PC-3 (cell line): ENCODE measurements at regions not wholly inside any gene's neighbourhood (a gene's known extent, or its start where the extent isn't known, plus 50 kb on each side); places are given as distances from the start of the nearest gene placed in this dataset.

ENCODE experiments used
- EZH2 ChIP-seq: fragments of 300-600 bp; sonication (generic); IDR thresholded peaks from one replicate; pipeline ENCODE4 v1.6.1; 2017; ENCODE audit warnings: antibody characterized with exemption, mild to moderate bottlenecking, low read length; ENCODE audit not compliant: unreplicated experiment
- EZH2phosphoT487 ChIP-seq: fragments of 300-600 bp; sonication (generic); IDR thresholded peaks from 2 replicates; pipeline ENCODE4 v1.6.1; 2018; ENCODE audit warnings: mild to moderate bottlenecking, antibody characterized with exemption, low read length, borderline replicate concordance
- TF ChIP-seq, protein P1 (sequence below): fragments of 300-600 bp; sonication (generic); conservative IDR thresholded peaks from 2 replicates; pipeline ENCODE4 v1.5.1; 2017; ENCODE audit warnings: antibody characterized with exemption, low read depth, mild to moderate bottlenecking, low read length

DNA sequence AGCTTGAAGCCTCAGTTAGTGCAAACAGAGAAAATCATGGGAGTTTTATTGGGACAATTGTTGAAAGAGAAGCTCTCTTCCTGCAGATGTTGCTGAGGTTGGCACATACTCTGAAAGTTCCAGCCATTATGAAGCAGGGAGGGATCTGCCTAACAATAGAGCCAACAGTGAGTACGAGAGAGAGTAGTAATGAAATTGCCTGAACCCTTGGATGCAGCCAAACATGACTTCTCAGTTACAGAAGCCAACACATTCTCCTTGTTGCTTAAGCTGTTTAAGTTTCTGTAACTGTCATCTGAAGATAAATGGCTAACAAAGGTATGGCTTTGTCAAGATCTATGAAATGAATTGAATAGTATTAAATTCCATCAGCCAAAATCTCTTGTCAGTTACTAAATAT, 211.0 kb upstream of the TTC14 start:
- TF ChIP-seq, protein P1, sequence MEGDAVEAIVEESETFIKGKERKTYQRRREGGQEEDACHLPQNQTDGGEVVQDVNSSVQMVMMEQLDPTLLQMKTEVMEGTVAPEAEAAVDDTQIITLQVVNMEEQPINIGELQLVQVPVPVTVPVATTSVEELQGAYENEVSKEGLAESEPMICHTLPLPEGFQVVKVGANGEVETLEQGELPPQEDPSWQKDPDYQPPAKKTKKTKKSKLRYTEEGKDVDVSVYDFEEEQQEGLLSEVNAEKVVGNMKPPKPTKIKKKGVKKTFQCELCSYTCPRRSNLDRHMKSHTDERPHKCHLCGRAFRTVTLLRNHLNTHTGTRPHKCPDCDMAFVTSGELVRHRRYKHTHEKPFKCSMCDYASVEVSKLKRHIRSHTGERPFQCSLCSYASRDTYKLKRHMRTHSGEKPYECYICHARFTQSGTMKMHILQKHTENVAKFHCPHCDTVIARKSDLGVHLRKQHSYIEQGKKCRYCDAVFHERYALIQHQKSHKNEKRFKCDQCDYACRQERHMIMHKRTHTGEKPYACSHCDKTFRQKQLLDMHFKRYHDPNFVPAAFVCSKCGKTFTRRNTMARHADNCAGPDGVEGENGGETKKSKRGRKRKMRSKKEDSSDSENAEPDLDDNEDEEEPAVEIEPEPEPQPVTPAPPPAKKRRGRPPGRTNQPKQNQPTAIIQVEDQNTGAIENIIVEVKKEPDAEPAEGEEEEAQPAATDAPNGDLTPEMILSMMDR = no peak
- no peak for TF ChIP-seq EZH2
- TF ChIP-seq EZH2phosphoT487 = no peak
